OCI-LY1 (cell line): ENCODE measurements at regions not wholly inside any gene's neighbourhood (a gene's known extent, or its start where the extent isn't known, plus 50 kb on each side); places are given as distances from the start of the nearest gene placed in this dataset.

Source experiments
- CTCF ChIP-seq: fragments of 200-600 bp; sonication (generic), shearing (Covaris generic); IDR thresholded peaks from 2 replicates; pipeline ENCODE4 v1.5.1; 2017; ENCODE audit warnings: mild to moderate bottlenecking, antibody characterized with exemption, low read length, moderate library complexity, mixed read lengths
- EZH2 ChIP-seq: fragments of 200-600 bp; sonication (generic), shearing (Covaris generic); IDR thresholded peaks from 2 replicates; pipeline ENCODE4 v1.8.0; 2017; ENCODE audit warnings: borderline replicate concordance, mixed run types, mild to moderate bottlenecking, antibody characterized with exemption, low read length, moderate library complexity, mixed read lengths

- TF ChIP-seq CTCF = no peak
- no peak for TF ChIP-seq EZH2
Observed at GRCh38 chr14:80350707-80351106, 139.4 kb upstream of the DIO2 start.
